ENCODE measurements at regions not wholly inside any gene's neighbourhood (a gene's known extent, or its start where the extent isn't known, plus 50 kb on each side); places are given as distances from the start of the nearest gene placed in this dataset.

DNA sequence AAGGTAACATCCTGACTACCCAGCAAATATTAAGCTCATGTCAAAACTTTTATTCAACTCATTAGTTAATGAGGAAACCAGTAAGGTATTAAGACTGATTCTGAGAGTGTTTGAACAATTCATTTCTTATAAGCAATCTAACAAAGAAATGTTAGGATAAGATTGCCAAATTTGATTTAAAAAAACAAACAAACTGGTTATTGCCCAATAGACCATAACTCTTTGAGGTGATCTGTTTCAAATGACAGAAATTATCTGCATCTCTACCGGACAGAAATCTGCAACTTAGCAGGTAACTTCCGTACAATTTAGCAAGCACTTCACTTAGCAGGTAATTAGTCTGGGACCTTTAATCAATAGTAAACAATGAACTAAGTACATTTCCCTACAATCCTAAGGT, 82.9 kb upstream of the BARX2 start:
- TF ChIP-seq FOXA1 (IDR thresholded peaks at IDR 0.05) (no peak), FOXM1 (IDR thresholded peaks at IDR 0.05; ENCODE audit: borderline replicate concordance) (no peak), BHLHE40 (IDR thresholded peaks at IDR 0.05; ENCODE audit: borderline replicate concordance) (no peak), ARNT (IDR thresholded peaks at IDR 0.05) (no peak)
